CD4-positive, alpha-beta T cell treated with Interleukin-4 for 4 hours (primary cell): ENCODE measurements at regions not wholly inside any gene's neighbourhood (a gene's known extent, or its start where the extent isn't known, plus 50 kb on each side); places are given as distances from the start of the nearest gene placed in this dataset.
"Not testable (repeated sequence)": the region's sequence is repeated elsewhere in the genome, so short reads cannot be mapped to it uniquely, and the experiment has no call there.

Experiments
- DNase-seq: peaks from one replicate; pipeline ENCODE4 v3.0.0-alpha.2; 2020

- no peak for DNase-seq
These were observed 61.5 kb downstream of the PRDM13 start for GRCh38 chr6:99668036-99668705.

GRCh38 chr6:99689916-99690685 is 83.5 kb downstream of the PRDM13 start:
- DNase-seq, result no peak

GRCh38 chr6:99702287-99702686 is 95.7 kb downstream of the PRDM13 start:
- DNase-seq, result not testable (repeated sequence)

- DNase-seq, result no peak
These were observed 102.4 kb downstream of the PRDM13 start for GRCh38 chr6:99709062-99709461.

- DNase-seq, result no peak
These were observed 104.7 kb downstream of the PRDM13 start for GRCh38 chr6:99711302-99711701.

GRCh38 chr6:99711925-99712324 is 105.3 kb downstream of the PRDM13 start:
- DNase-seq, result no peak

GRCh38 chr6:99712519-99712918 is 105.9 kb downstream of the PRDM13 start:
- DNase-seq, result no peak

- not testable (repeated sequence) for DNase-seq
These were observed 115.4 kb downstream of the PRDM13 start for GRCh38 chr6:99722043-99722442.

- not testable (repeated sequence) for DNase-seq
These were observed 123.6 kb downstream of the PRDM13 start for GRCh38 chr6:99730237-99730636.

GRCh38 chr6:99736302-99736701 is 129.7 kb downstream of the PRDM13 start:
- DNase-seq, result no peak

GRCh38 chr6:99739526-99739925 is 132.9 kb downstream of the PRDM13 start:
- DNase-seq, result no peak

GRCh38 chr6:99741092-99741491 is 134.5 kb downstream of the PRDM13 start:
- DNase-seq, result no peak

- DNase-seq, result no peak
These were observed 137.0 kb downstream of the PRDM13 start for GRCh38 chr6:99743647-99744046.

GRCh38 chr6:99745651-99746050 is 139.0 kb downstream of the PRDM13 start:
- no peak for DNase-seq

GRCh38 chr6:99746261-99746895 is 139.7 kb downstream of the PRDM13 start:
- DNase-seq, result peak; percentile 75

- no peak for DNase-seq
These were observed 155.1 kb downstream of the PRDM13 start for GRCh38 chr6:99761711-99762110.

GRCh38 chr6:99768166-99768565 is 161.5 kb downstream of the PRDM13 start:
- no peak for DNase-seq

- no peak for DNase-seq
These were observed 173.3 kb downstream of the PRDM13 start for GRCh38 chr6:99779631-99780555.

- DNase-seq, result no peak
These were observed 173.9 kb downstream of the PRDM13 start for GRCh38 chr6:99780556-99780885.

GRCh38 chr6:99789767-99790166 is 183.1 kb downstream of the PRDM13 start:
- DNase-seq, result no peak

GRCh38 chr6:99790679-99791078 is 184.0 kb downstream of the PRDM13 start:
- no peak for DNase-seq

- DNase-seq, result no peak
These were observed 192.2 kb downstream of the MCHR2 start for GRCh38 chr6:99801805-99802204.
